ENCODE measurements at regions not wholly inside any gene's neighbourhood (a gene's known extent, or its start where the extent isn't known, plus 50 kb on each side); places are given as distances from the start of the nearest gene placed in this dataset.
"Not testable (repeated sequence)": the region's sequence is repeated elsewhere in the genome, so short reads cannot be mapped to it uniquely, and the experiment has no call there.

GRCh38 chr12:7591531-7591930, 74.2 kb downstream of the APOBEC1 start:
- no peak for DNase-seq
- no peak for TF ChIP-seq GATA1 (IDR thresholded peaks at IDR 0.05; ENCODE audit: low read depth, low read length)
- no peak for TF ChIP-seq POLR2A (IDR thresholded peaks at IDR 0.05; ENCODE audit: low read length)

GRCh38 chr12:7590085-7590484, 75.6 kb downstream of the APOBEC1 start:
- not testable (repeated sequence) for DNase-seq

GRCh38 chr12:7588742-7589329, 76.9 kb downstream of the APOBEC1 start:
- DNase-seq, result peak; percentile 66 to 75

- DNase-seq, result peak in 1 of 2 experiments; percentile 20
Measured at GRCh38 chr12:7584137-7584536, 80.6 kb upstream of the CD163 start.

- TF ChIP-seq POLR2A (IDR thresholded peaks at IDR 0.05; ENCODE audit: low read length) (no peak), GATA1 (IDR thresholded peaks at IDR 0.05; ENCODE audit: low read depth, low read length) (no peak)
Measured at GRCh38 chr12:7583471-7583870, 79.9 kb upstream of the CD163 start.

GRCh38 chr12:7582796-7583195, 79.2 kb upstream of the CD163 start:
- no peak for DNase-seq
- TF ChIP-seq POLR2A (IDR thresholded peaks at IDR 0.05; ENCODE audit: low read length) (no peak), GATA1 (IDR thresholded peaks at IDR 0.05; ENCODE audit: low read depth, low read length) (no peak)

More at GRCh38 chr12:7583471-7583870, 79.9 kb upstream of the CD163 start:
- DNase-seq, result no peak

GRCh38 chr12:7581625-7582024, 78.0 kb upstream of the CD163 start:
- DNase-seq, result no peak
- TF ChIP-seq POLR2A (IDR thresholded peaks at IDR 0.05; ENCODE audit: low read length) (no peak), GATA1 (IDR thresholded peaks at IDR 0.05; ENCODE audit: low read depth, low read length) (no peak)

- DNase-seq, result no peak
- TF ChIP-seq POLR2A (IDR thresholded peaks at IDR 0.05; ENCODE audit: low read length), result no peak
- TF ChIP-seq GATA1 (IDR thresholded peaks at IDR 0.05; ENCODE audit: low read depth, low read length), result no peak
Measured at GRCh38 chr12:7581046-7581445, 77.5 kb upstream of the CD163 start.

- no peak for DNase-seq
- no peak for TF ChIP-seq POLR2A (IDR thresholded peaks at IDR 0.05; ENCODE audit: low read length)
- no peak for TF ChIP-seq GATA1 (IDR thresholded peaks at IDR 0.05; ENCODE audit: low read depth, low read length)
Measured at GRCh38 chr12:7571257-7571656, 67.7 kb upstream of the CD163 start.

- no peak for DNase-seq
- TF ChIP-seq GATA1 (IDR thresholded peaks at IDR 0.05; ENCODE audit: low read depth, low read length) (no peak), POLR2A (IDR thresholded peaks at IDR 0.05; ENCODE audit: low read length) (no peak)
Measured at GRCh38 chr12:7557227-7557626, 53.6 kb upstream of the CD163 start.

- TF ChIP-seq GATA1 (IDR thresholded peaks at IDR 0.05; ENCODE audit: low read depth, low read length) (no peak), POLR2A (IDR thresholded peaks at IDR 0.05; ENCODE audit: low read length) (no peak)
- no peak for DNase-seq
Measured at GRCh38 chr12:7555752-7556151, 52.2 kb upstream of the CD163 start.

GRCh38 chr12:7554831-7555230, 51.3 kb upstream of the CD163 start:
- not testable (repeated sequence) for DNase-seq

Data from erythroblast (primary cell).